ENCODE measurements at regions not wholly inside any gene's neighbourhood (a gene's known extent, or its start where the extent isn't known, plus 50 kb on each side); places are given as distances from the start of the nearest gene placed in this dataset.
"Not testable (repeated sequence)": the region's sequence is repeated elsewhere in the genome, so short reads cannot be mapped to it uniquely, and the experiment has no call there.

- H3K4me1 Mint-ChIP-seq; H3K27me3 Mint-ChIP-seq (ENCODE audit: low read depth); H3K4me3 Mint-ChIP-seq; DNase-seq (ENCODE audit: low spot score in 2 of 2, unreplicated experiment in 2 of 2); H3K27ac Mint-ChIP-seq; H3K36me3 Mint-ChIP-seq: not testable (repeated sequence)
- peaks cover 65% of the 10 kb centered on the region for H3K9me3 Mint-ChIP-seq
Observed at GRCh38 chr21:13303763-13304162, 305.8 kb upstream of the POTED start.

GRCh38 chr21:13304901-13305300, 304.7 kb upstream of the POTED start:
- DNase-seq (ENCODE audit: low spot score in 2 of 2, unreplicated experiment in 2 of 2): not testable (repeated sequence)

GRCh38 chr21:13310120-13310519, 299.5 kb upstream of the POTED start:
- not testable (repeated sequence) for H3K4me3 Mint-ChIP-seq; H3K36me3 Mint-ChIP-seq; H3K27me3 Mint-ChIP-seq (ENCODE audit: low read depth); H3K27ac Mint-ChIP-seq; DNase-seq (ENCODE audit: low spot score in 2 of 2, unreplicated experiment in 2 of 2); H3K4me1 Mint-ChIP-seq
- H3K9me3 Mint-ChIP-seq: peaks cover 43% of the 10 kb centered on the region

More at GRCh38 chr21:13304901-13305300, 304.7 kb upstream of the POTED start:
- H3K9me3 Mint-ChIP-seq: peaks cover 69% of the 10 kb centered on the region
- H3K4me1 Mint-ChIP-seq; H3K27ac Mint-ChIP-seq; H3K36me3 Mint-ChIP-seq; H3K27me3 Mint-ChIP-seq (ENCODE audit: low read depth); H3K4me3 Mint-ChIP-seq: not testable (repeated sequence)

GRCh38 chr21:13310570-13311524, 298.7 kb upstream of the POTED start:
- H3K9me3 Mint-ChIP-seq: peaks cover 46% of the 10 kb centered on the region
- H3K4me3 Mint-ChIP-seq; H3K27me3 Mint-ChIP-seq (ENCODE audit: low read depth); H3K36me3 Mint-ChIP-seq; H3K27ac Mint-ChIP-seq; DNase-seq (ENCODE audit: low spot score in 2 of 2, unreplicated experiment in 2 of 2); H3K4me1 Mint-ChIP-seq: not testable (repeated sequence)

- DNase-seq (ENCODE audit: low spot score in 2 of 2, unreplicated experiment in 2 of 2); H3K36me3 Mint-ChIP-seq; H3K4me3 Mint-ChIP-seq; H3K27ac Mint-ChIP-seq; H3K27me3 Mint-ChIP-seq (ENCODE audit: low read depth); H3K4me1 Mint-ChIP-seq: not testable (repeated sequence)
- peaks cover 48% of the 10 kb centered on the region for H3K9me3 Mint-ChIP-seq
Observed at GRCh38 chr21:13318718-13319117, 290.9 kb upstream of the POTED start.

GRCh38 chr21:13321919-13322318, 287.7 kb upstream of the POTED start:
- not testable (repeated sequence) for H3K27me3 Mint-ChIP-seq (ENCODE audit: low read depth); H3K4me3 Mint-ChIP-seq
- H3K9me3 Mint-ChIP-seq: peaks cover 33% of the 10 kb centered on the region

GRCh38 chr21:13340670-13341234, 268.8 kb upstream of the POTED start:
- H3K36me3 Mint-ChIP-seq; H3K27me3 Mint-ChIP-seq (ENCODE audit: low read depth); H3K4me1 Mint-ChIP-seq; H3K4me3 Mint-ChIP-seq; DNase-seq (ENCODE audit: low spot score in 2 of 2, unreplicated experiment in 2 of 2); H3K27ac Mint-ChIP-seq: not testable (repeated sequence)
- H3K9me3 Mint-ChIP-seq: peaks cover 14% of the 10 kb centered on the region

More at GRCh38 chr21:13321919-13322318, 287.7 kb upstream of the POTED start:
- not testable (repeated sequence) for H3K4me1 Mint-ChIP-seq; DNase-seq (ENCODE audit: low spot score in 2 of 2, unreplicated experiment in 2 of 2); H3K36me3 Mint-ChIP-seq; H3K27ac Mint-ChIP-seq

- H3K4me1 Mint-ChIP-seq; H3K4me3 Mint-ChIP-seq; H3K36me3 Mint-ChIP-seq; H3K27ac Mint-ChIP-seq; H3K27me3 Mint-ChIP-seq (ENCODE audit: low read depth); DNase-seq (ENCODE audit: low spot score in 2 of 2, unreplicated experiment in 2 of 2): not testable (repeated sequence)
- H3K9me3 Mint-ChIP-seq: peaks cover 11% of the 10 kb centered on the region
Observed at GRCh38 chr21:13351521-13351920, 258.1 kb upstream of the POTED start.

- not testable (repeated sequence) for DNase-seq (ENCODE audit: low spot score in 2 of 2, unreplicated experiment in 2 of 2); H3K27ac Mint-ChIP-seq; H3K36me3 Mint-ChIP-seq; H3K27me3 Mint-ChIP-seq (ENCODE audit: low read depth); H3K4me3 Mint-ChIP-seq; H3K4me1 Mint-ChIP-seq
- H3K9me3 Mint-ChIP-seq: peaks cover 35% of the 10 kb centered on the region
Observed at GRCh38 chr21:13360175-13360574, 249.4 kb upstream of the POTED start.

- H3K9me3 Mint-ChIP-seq: peaks cover 26% of the 10 kb centered on the region
- no peak overlapping the region for H3K27ac Mint-ChIP-seq
- H3K36me3 Mint-ChIP-seq: no peaks in the 10 kb centered on the region
- H3K4me1 Mint-ChIP-seq: no peaks in the 10 kb centered on the region
- H3K27me3 Mint-ChIP-seq (ENCODE audit: low read depth): no peaks in the 10 kb centered on the region
- no peak for DNase-seq (ENCODE audit: low spot score in 2 of 2, unreplicated experiment in 2 of 2)
- no peak for TF ChIP-seq CTCF (IDR thresholded peaks at IDR 0.05; ENCODE audit: unreplicated experiment)
- H3K4me3 Mint-ChIP-seq: no peak overlapping the region
Observed at GRCh38 chr21:13368200-13368599, 241.4 kb upstream of the POTED start.

GRCh38 chr21:13372721-13373120, 236.9 kb upstream of the POTED start:
- not testable (repeated sequence) for H3K27ac Mint-ChIP-seq; H3K36me3 Mint-ChIP-seq; H3K4me1 Mint-ChIP-seq; H3K27me3 Mint-ChIP-seq (ENCODE audit: low read depth); H3K4me3 Mint-ChIP-seq; DNase-seq (ENCODE audit: low spot score in 2 of 2, unreplicated experiment in 2 of 2)
- peaks cover 20% of the 10 kb centered on the region for H3K9me3 Mint-ChIP-seq

GRCh38 chr21:13378943-13379342, 230.6 kb upstream of the POTED start:
- DNase-seq (ENCODE audit: low spot score in 2 of 2, unreplicated experiment in 2 of 2); H3K27ac Mint-ChIP-seq; H3K27me3 Mint-ChIP-seq (ENCODE audit: low read depth); H3K36me3 Mint-ChIP-seq; H3K4me1 Mint-ChIP-seq; H3K4me3 Mint-ChIP-seq: not testable (repeated sequence)
- H3K9me3 Mint-ChIP-seq: peaks cover 14% of the 10 kb centered on the region

- DNase-seq (ENCODE audit: low spot score in 2 of 2, unreplicated experiment in 2 of 2); H3K4me1 Mint-ChIP-seq; H3K36me3 Mint-ChIP-seq: not testable (repeated sequence)
Observed at GRCh38 chr21:13379566-13379965, 230.0 kb upstream of the POTED start.

More at GRCh38 chr21:13379566-13379965, 230.0 kb upstream of the POTED start:
- not testable (repeated sequence) for H3K27ac Mint-ChIP-seq; H3K27me3 Mint-ChIP-seq (ENCODE audit: low read depth); H3K4me3 Mint-ChIP-seq
- H3K9me3 Mint-ChIP-seq: peaks cover 17% of the 10 kb centered on the region
